Small intestine (tissue), 7 donors: ENCODE measurements at regions not wholly inside any gene's neighbourhood (a gene's known extent, or its start where the extent isn't known, plus 50 kb on each side); places are given as distances from the start of the nearest gene placed in this dataset.
"Not testable (repeated sequence)": the region's sequence is repeated elsewhere in the genome, so short reads cannot be mapped to it uniquely, and the experiment has no call there.

Experiments used
- DNase-seq, 2 donors: peaks; one replicate each; pipeline versions ENCODE4 v3.0.0 to v3.0.0-alpha.2; 2013
- FAIRE-seq: peaks from 2 replicates; lab custom pipeline; 2012; peaks lifted over from hg19 to GRCh38; lab: Jason Lieb, UNC
- H3K27ac ChIP-seq, 3 donors: one replicate each; pipeline ENCODE4 v1.5.1; 2013; ENCODE audit warnings: low read length in 2 of 3, mild to moderate bottlenecking in 2 of 3, control low read depth in 1 of 3, inconsistent platforms in 1 of 3, low read depth in 1 of 3, moderate library complexity in 1 of 3
- H3K27me3 ChIP-seq, 3 donors: one replicate each; pipeline ENCODE4 v1.6.1; 2013; ENCODE audit warnings: low read length in 3 of 3, inconsistent platforms in 1 of 3; ENCODE audit not compliant: control insufficient read depth in 3 of 3, insufficient read depth in 3 of 3
- H3K36me3 ChIP-seq, 3 donors: one replicate each; pipeline ENCODE4 v1.6.1; 2013; ENCODE audit warnings: low read length in 3 of 3, inconsistent platforms in 1 of 3, low read depth in 1 of 3, mild to moderate bottlenecking in 1 of 3, moderate library complexity in 1 of 3; ENCODE audit not compliant: control insufficient read depth in 3 of 3, insufficient read depth in 2 of 3
- H3K4me1 ChIP-seq, 3 donors: one replicate each; pipeline ENCODE4 v1.6.1; 2013; ENCODE audit warnings: low read length in 2 of 3, inconsistent platforms in 1 of 3, low read depth in 1 of 3, mild to moderate bottlenecking in 1 of 3, moderate library complexity in 1 of 3; ENCODE audit not compliant: control insufficient read depth in 3 of 3, insufficient read depth in 2 of 3
- H3K4me3 ChIP-seq, 3 donors: one replicate each; pipeline ENCODE4 v1.5.1; 2013; ENCODE audit warnings: low read length in 3 of 3, control low read depth in 1 of 3, inconsistent platforms in 1 of 3, low read depth in 1 of 3, mild to moderate bottlenecking in 1 of 3, moderate library complexity in 1 of 3
- H3K9me3 ChIP-seq, 2 donors: one replicate each; pipeline ENCODE4 v1.6.1; 2013; ENCODE audit warnings: low read depth in 1 of 2, low read length in 1 of 2; ENCODE audit not compliant: control insufficient read depth in 2 of 2, insufficient read depth in 1 of 2
- WGBS, 3 donors: extraction: QIAGEN DNeasy Blood & Tissue Kit; methylation state at CpG; one replicate each; pipeline ENCODE4 v1.1.7; 2013; 5-methylcytosine and 5-hydroxymethylcytosine counted together
- donor health status: healthy with polysubstance abuse.
- donor health status: control.
- donor health status: control.
- donor health status: Bipolar disorder and iron deficiency.
- donor health status: healthy.

- H3K27me3 ChIP-seq, DNase-seq, H3K4me3 ChIP-seq, H3K4me1 ChIP-seq, H3K36me3 ChIP-seq, H3K27ac ChIP-seq, H3K9me3 ChIP-seq, FAIRE-seq: not testable (repeated sequence)
- 95 to 97% (median 97%) methylated on average over 16 to 31 of the region's 36 CpGs for WGBS, 3 donors
Observed at GRCh38 chr1:208488432-208488831, 244.2 kb upstream of the PLXNA2 start.

DNA sequence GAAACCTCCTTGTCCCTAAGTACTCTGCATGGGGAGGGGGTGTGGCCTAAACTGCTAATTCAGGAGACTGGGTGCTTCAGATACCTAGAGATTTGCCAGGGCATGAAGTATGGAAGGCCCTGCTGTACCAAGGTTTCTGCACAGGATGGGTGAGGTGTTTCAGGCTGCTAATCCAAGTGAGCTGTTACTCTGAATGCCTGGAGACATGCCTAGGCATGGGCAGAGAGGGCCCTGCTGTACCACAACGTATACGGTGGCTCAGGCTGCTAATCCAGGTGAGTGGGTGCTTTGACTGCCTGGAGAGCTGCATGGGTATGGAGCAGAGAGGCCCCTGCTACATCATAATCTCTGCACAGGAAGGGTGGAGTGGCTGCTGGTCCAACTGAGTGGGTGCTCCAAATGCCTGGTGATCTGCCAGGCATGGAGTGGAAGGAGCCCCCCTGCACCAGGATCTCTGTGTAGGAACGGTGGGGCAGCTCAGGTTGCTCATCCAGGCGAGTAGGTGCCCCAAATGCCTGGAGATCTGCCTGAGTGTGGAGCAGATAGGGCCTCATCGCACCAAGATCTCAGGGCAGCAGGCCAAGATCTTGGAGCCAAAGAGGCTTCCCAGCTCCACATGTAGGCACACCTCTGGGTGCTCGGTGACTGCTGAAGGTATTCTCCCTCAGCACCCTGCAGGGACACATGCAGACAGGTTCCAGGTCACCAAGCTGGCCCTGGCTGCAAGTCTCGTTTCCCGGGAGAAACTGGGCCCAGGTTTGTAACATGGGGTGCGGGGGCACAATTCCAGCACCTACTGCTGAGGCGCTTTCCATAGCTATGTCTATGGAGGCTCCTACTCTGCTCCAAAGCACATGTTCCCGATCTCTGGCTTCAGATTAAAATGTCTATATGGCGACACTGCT, 252.5 kb upstream of the PLXNA2 start:
- Histone ChIP-seq H3K4me1 (no peaks in the 10 kb centered on the region), H3K27ac (no peak overlapping the region), H3K27me3 (peaks cover 0 to 2% (median 0%) of the 10 kb centered on the region in 3 donors), H3K9me3 (no peaks in the 10 kb centered on the region), H3K36me3 (no peaks in the 10 kb centered on the region), H3K4me3 (no peak overlapping the region)
- DNase-seq = no peak
- 81 to 90% (median 85%) methylated on average over 12 of the region's 12 CpGs for WGBS, 3 donors
- FAIRE-seq = no peak

DNA sequence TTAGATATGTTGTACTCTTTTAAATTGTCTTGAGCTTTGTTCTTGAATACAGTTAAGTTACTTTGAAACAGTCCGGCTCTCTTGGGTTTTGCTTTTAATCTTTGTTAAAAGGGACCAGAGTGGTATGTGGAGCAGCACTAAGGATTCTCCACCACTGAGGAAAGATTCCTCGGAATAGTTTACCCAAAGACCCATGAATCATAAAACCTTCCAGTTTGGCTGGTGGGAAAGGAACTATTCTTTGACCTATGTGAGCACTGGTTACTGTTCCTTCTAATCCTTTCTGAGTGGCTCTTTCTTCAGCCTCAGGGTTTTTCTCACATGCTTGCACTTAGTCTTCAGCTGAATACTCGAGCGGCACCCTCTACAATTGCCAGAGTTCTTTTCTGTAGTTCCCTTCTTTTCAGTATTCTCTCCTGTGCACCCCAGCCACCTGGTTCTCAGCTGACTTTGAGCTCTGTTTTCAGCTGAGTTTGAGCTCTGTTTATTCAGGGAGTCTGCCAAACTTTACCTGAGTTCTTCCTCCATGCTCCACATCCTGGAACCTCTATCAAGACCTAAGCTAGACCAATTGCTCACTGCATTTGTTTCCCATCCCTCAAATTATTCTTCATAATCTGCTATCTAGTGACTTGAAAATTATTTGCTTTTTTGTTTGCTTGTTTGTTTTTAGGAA, 253.8 kb upstream of the PLXNA2 start:
- Histone ChIP-seq H3K4me1 (no peaks in the 10 kb centered on the region), H3K9me3 (no peaks in the 10 kb centered on the region), H3K4me3 (no peak overlapping the region), H3K27me3 (peaks cover 0 to 2% (median 0%) of the 10 kb centered on the region in 3 donors), H3K27ac (no peak overlapping the region), H3K36me3 (no peaks in the 10 kb centered on the region)
- DNase-seq = no peak
- FAIRE-seq = no peak
- WGBS, 3 donors = 68 to 84% (median 74%) methylated on average over 4 of the region's 4 CpGs

DNA sequence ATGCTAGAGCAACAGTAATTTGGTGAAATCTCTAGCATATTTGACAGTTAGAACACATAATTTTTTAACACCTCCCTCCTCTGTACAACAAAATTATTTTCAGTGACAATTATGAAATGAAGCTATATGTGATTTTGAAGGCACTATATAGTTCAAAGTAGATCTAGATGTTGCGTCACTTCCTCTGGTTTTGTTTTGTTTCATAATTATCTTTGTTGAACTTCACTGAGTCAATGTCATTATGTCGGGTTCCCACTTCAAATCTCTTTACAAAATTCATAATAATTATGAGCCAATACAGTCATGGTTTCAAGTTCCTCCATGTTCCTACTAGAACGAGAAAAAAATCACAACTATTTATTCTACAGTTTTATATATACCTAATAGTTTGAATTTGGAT, 254.8 kb upstream of the PLXNA2 start:
- H3K27me3 ChIP-seq = peaks cover 0 to 2% (median 0%) of the 10 kb centered on the region in 3 donors
- 64 to 71% (median 65%) methylated on average over 3 of the region's 3 CpGs for WGBS, 3 donors
- FAIRE-seq (no peak), DNase-seq (no peak)
- no peaks in the 10 kb centered on the region for H3K36me3 ChIP-seq
- H3K9me3 ChIP-seq = no peaks in the 10 kb centered on the region
- no peaks in the 10 kb centered on the region for H3K4me1 ChIP-seq
- H3K4me3 ChIP-seq = no peak overlapping the region
- H3K27ac ChIP-seq = no peak overlapping the region

DNA sequence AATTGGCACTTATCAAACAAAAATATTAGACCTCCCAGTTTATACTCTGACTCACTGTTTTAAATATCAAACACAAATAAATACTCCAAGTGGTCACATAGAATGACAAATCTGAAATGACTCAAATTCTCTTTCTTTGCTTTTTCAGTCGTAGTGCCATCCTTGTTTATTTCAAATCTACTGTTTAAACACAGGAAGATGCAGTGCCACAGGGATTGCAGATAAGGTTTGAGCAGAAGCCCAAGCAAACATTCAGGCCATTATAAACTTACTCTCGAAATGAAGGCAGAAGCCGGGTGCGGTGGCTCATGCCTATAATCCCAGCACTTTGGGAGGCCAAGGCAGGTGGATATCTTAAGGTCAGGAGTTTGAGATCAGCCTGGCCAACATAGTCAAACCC, 255.4 kb upstream of the PLXNA2 start:
- no peak for DNase-seq
- WGBS, 3 donors = 46 to 64% (median 54%) methylated on average over 4 of the region's 4 CpGs
- H3K9me3 ChIP-seq = no peaks in the 10 kb centered on the region
- H3K4me3 ChIP-seq = no peak overlapping the region
- H3K27ac ChIP-seq = no peak overlapping the region
- H3K4me1 ChIP-seq = no peaks in the 10 kb centered on the region
- no peak for FAIRE-seq
- H3K36me3 ChIP-seq = no peaks in the 10 kb centered on the region
- peaks cover 0 to 2% (median 0%) of the 10 kb centered on the region in 3 donors for H3K27me3 ChIP-seq

- Histone ChIP-seq H3K27me3 (peaks cover 0 to 2% (median 0%) of the 10 kb centered on the region in 3 donors), H3K9me3 (no peaks in the 10 kb centered on the region), H3K4me1 (no peaks in the 10 kb centered on the region), H3K36me3 (no peaks in the 10 kb centered on the region), H3K4me3 (no peak overlapping the region), H3K27ac (no peak overlapping the region)
- WGBS, 3 donors = 42 to 60% (median 46%) methylated on average over 2 of the region's 2 CpGs
- DNase-seq (no peak), FAIRE-seq (no peak)
Observed at GRCh38 chr1:208500375-208500774, 256.2 kb upstream of the PLXNA2 start.

GRCh38 chr1:208501542-208501941, 257.4 kb upstream of the PLXNA2 start:
- no peak for FAIRE-seq
- 43 to 72% (median 53%) methylated on average over 2 of the region's 2 CpGs for WGBS, 3 donors
- no peaks in the 10 kb centered on the region for H3K9me3 ChIP-seq

GRCh38 chr1:208503787-208504186, 259.6 kb upstream of the PLXNA2 start:
- FAIRE-seq = no peak

More at GRCh38 chr1:208501542-208501941, 257.4 kb upstream of the PLXNA2 start:
- Histone ChIP-seq H3K36me3 (no peaks in the 10 kb centered on the region), H3K27ac (no peak overlapping the region), H3K4me3 (no peak overlapping the region), H3K27me3 (peaks cover 0 to 2% (median 0%) of the 10 kb centered on the region in 3 donors), H3K4me1 (no peaks in the 10 kb centered on the region)
- no peak for DNase-seq

More at GRCh38 chr1:208503787-208504186, 259.6 kb upstream of the PLXNA2 start:
- WGBS, 3 donors = 64 to 73% (median 65%) methylated on average over 8 of the region's 8 CpGs
- DNase-seq = no peak
- Histone ChIP-seq H3K27ac (no peak overlapping the region), H3K36me3 (no peaks in the 10 kb centered on the region), H3K27me3 (peaks cover 0 to 2% (median 0%) of the 10 kb centered on the region in 3 donors), H3K4me1 (no peaks in the 10 kb centered on the region), H3K4me3 (no peak overlapping the region), H3K9me3 (no peaks in the 10 kb centered on the region)
